ENCODE measurements at regions not wholly inside any gene's neighbourhood (a gene's known extent, or its start where the extent isn't known, plus 50 kb on each side); places are given as distances from the start of the nearest gene placed in this dataset.
"Not testable (repeated sequence)": the region's sequence is repeated elsewhere in the genome, so short reads cannot be mapped to it uniquely, and the experiment has no call there.

- not testable (repeated sequence) for H3K27ac Mint-ChIP-seq; H3K36me3 Mint-ChIP-seq; H3K4me1 Mint-ChIP-seq; ATAC-seq (ENCODE audit: low read depth in 2 of 2); H3K27me3 Mint-ChIP-seq; DNase-seq; H3K4me3 Mint-ChIP-seq
- peaks cover 0 to 12% (median 4%) of the 10 kb centered on the region in 7 donors for H3K9me3 Mint-ChIP-seq
Measured at GRCh38 chr4:128429023-128429613, 141.5 kb upstream of the PGRMC2 start.

- Mint-ChIP-seq H3K4me3 (no peak overlapping the region), H3K36me3 (peaks cover 0 to 7% of the 10 kb centered on the region in 2 donors), H3K27ac (no peak overlapping the region), H3K9me3 (peaks cover 0 to 12% (median 4%) of the 10 kb centered on the region in 7 donors), H3K27me3 (no peaks in the 10 kb centered on the region), H3K4me1 (no peaks in the 10 kb centered on the region)
- DNase-seq (no peak), ATAC-seq (ENCODE audit: low read depth in 2 of 2) (no peak)
Measured at GRCh38 chr4:128428397-128428796, 140.8 kb upstream of the PGRMC2 start.

GRCh38 chr4:128427832-128428366 is 140.3 kb upstream of the PGRMC2 start:
- Mint-ChIP-seq H3K9me3 (peaks cover 0 to 12% (median 4%) of the 10 kb centered on the region in 7 donors), H3K36me3 (peaks cover 0 to 7% of the 10 kb centered on the region in 2 donors), H3K27ac (no peak overlapping the region), H3K27me3 (no peaks in the 10 kb centered on the region), H3K4me1 (no peaks in the 10 kb centered on the region), H3K4me3 (no peak overlapping the region)
- ATAC-seq (ENCODE audit: low read depth in 2 of 2) (no peak), DNase-seq (no peak)

GRCh38 chr4:128424527-128425497 is 137.2 kb upstream of the PGRMC2 start:
- ATAC-seq (ENCODE audit: low read depth in 2 of 2) (no peak), DNase-seq (no peak)
- Mint-ChIP-seq H3K4me3 (no peak overlapping the region), H3K36me3 (peaks cover 0 to 7% of the 10 kb centered on the region in 2 donors), H3K27me3 (no peaks in the 10 kb centered on the region), H3K9me3 (peaks cover 0 to 6% (median 2%) of the 10 kb centered on the region in 7 donors), H3K4me1 (no peaks in the 10 kb centered on the region), H3K27ac (no peak overlapping the region)

GRCh38 chr4:128422296-128422695 is 134.7 kb upstream of the PGRMC2 start:
- H3K4me1 Mint-ChIP-seq; H3K27me3 Mint-ChIP-seq; ATAC-seq (ENCODE audit: low read depth in 2 of 2); DNase-seq; H3K4me3 Mint-ChIP-seq; H3K36me3 Mint-ChIP-seq; H3K27ac Mint-ChIP-seq; H3K9me3 Mint-ChIP-seq: not testable (repeated sequence)

GRCh38 chr4:128416921-128417320 is 129.3 kb upstream of the PGRMC2 start:
- ATAC-seq (ENCODE audit: low read depth in 2 of 2) = no peak
- no peaks in the 10 kb centered on the region for H3K36me3 Mint-ChIP-seq
- no peaks in the 10 kb centered on the region for H3K4me1 Mint-ChIP-seq
- DNase-seq = no peak
- peaks cover 0 to 10% (median 0%) of the 10 kb centered on the region in 3 donors for H3K27me3 Mint-ChIP-seq
- peaks cover 0 to 3% (median 0%) of the 10 kb centered on the region in 7 donors for H3K9me3 Mint-ChIP-seq
- H3K4me3 Mint-ChIP-seq = no peak overlapping the region
- H3K27ac Mint-ChIP-seq = no peak overlapping the region

GRCh38 chr4:128410037-128410436 is 122.4 kb upstream of the PGRMC2 start:
- Mint-ChIP-seq H3K4me1 (no peaks in the 10 kb centered on the region), H3K9me3 (peaks cover 3 to 29% (median 6%) of the 10 kb centered on the region in 7 donors), H3K4me3 (no peak overlapping the region), H3K36me3 (peaks cover 9 to 25% of the 10 kb centered on the region in 2 donors), H3K27me3 (peaks cover 0 to 5% (median 0%) of the 10 kb centered on the region in 3 donors), H3K27ac (no peak overlapping the region)
- ATAC-seq (ENCODE audit: low read depth in 2 of 2) (no peak), DNase-seq (no peak)

GRCh38 chr4:128403586-128403985 is 116.0 kb upstream of the PGRMC2 start:
- H3K4me1 Mint-ChIP-seq = peaks cover 4 to 10% (median 5%) of the 10 kb centered on the region in 3 donors
- H3K27me3 Mint-ChIP-seq = peaks cover 0 to 6% (median 0%) of the 10 kb centered on the region in 3 donors
- ATAC-seq (ENCODE audit: low read depth in 2 of 2) (no peak), DNase-seq (no peak)
- peaks cover 5 to 32% (median 13%) of the 10 kb centered on the region in 7 donors for H3K9me3 Mint-ChIP-seq
- no peak overlapping the region for H3K4me3 Mint-ChIP-seq
- H3K36me3 Mint-ChIP-seq = peaks cover 35 to 52% of the 10 kb centered on the region in 2 donors
- no peak overlapping the region for H3K27ac Mint-ChIP-seq

GRCh38 chr4:128394778-128395177 is 107.2 kb upstream of the PGRMC2 start:
- Mint-ChIP-seq H3K27ac (no peak overlapping the region), H3K9me3 (peaks cover 0 to 6% (median 0%) of the 10 kb centered on the region in 7 donors), H3K4me3 (no peak overlapping the region), H3K36me3 (no peaks in the 10 kb centered on the region), H3K4me1 (no peaks in the 10 kb centered on the region), H3K27me3 (no peaks in the 10 kb centered on the region)
- DNase-seq (no peak), ATAC-seq (ENCODE audit: low read depth in 2 of 2) (no peak)

- DNase-seq = no peak
- Mint-ChIP-seq H3K4me1 (no peaks in the 10 kb centered on the region), H3K27me3 (no peaks in the 10 kb centered on the region), H3K36me3 (no peaks in the 10 kb centered on the region), H3K9me3 (peaks cover 0 to 6% (median 0%) of the 10 kb centered on the region in 7 donors), H3K4me3 (no peak overlapping the region), H3K27ac (peak overlapping the region in 1 of 6 donors; percentile 45)
- no peak for ATAC-seq (ENCODE audit: low read depth in 2 of 2)
Measured at GRCh38 chr4:128393101-128393704, 105.6 kb upstream of the PGRMC2 start.

- Mint-ChIP-seq H3K9me3 (no peaks in the 10 kb centered on the region), H3K27ac (no peak overlapping the region), H3K27me3 (no peaks in the 10 kb centered on the region), H3K36me3 (no peaks in the 10 kb centered on the region), H3K4me1 (no peaks in the 10 kb centered on the region), H3K4me3 (no peak overlapping the region)
- ATAC-seq (ENCODE audit: low read depth in 2 of 2) = no peak
- no peak for DNase-seq
Measured at GRCh38 chr4:128390475-128390996, 102.9 kb upstream of the PGRMC2 start.

- Mint-ChIP-seq H3K36me3 (no peaks in the 10 kb centered on the region), H3K4me3 (no peak overlapping the region), H3K27ac (no peak overlapping the region), H3K4me1 (no peaks in the 10 kb centered on the region), H3K9me3 (no peaks in the 10 kb centered on the region), H3K27me3 (no peaks in the 10 kb centered on the region)
- no peak for ATAC-seq (ENCODE audit: low read depth in 2 of 2)
- DNase-seq = no peak
Measured at GRCh38 chr4:128388796-128389195, 101.2 kb upstream of the PGRMC2 start.

- Mint-ChIP-seq H3K27ac (no peak overlapping the region), H3K4me1 (no peaks in the 10 kb centered on the region), H3K4me3 (no peak overlapping the region), H3K36me3 (no peaks in the 10 kb centered on the region), H3K9me3 (no peaks in the 10 kb centered on the region), H3K27me3 (no peaks in the 10 kb centered on the region)
- DNase-seq = no peak
- ATAC-seq (ENCODE audit: low read depth in 2 of 2) = no peak
Measured at GRCh38 chr4:128388352-128388630, 100.7 kb upstream of the PGRMC2 start.
